HG03066 (cell line): ENCODE measurements at regions not wholly inside any gene's neighbourhood (a gene's known extent, or its start where the extent isn't known, plus 50 kb on each side); places are given as distances from the start of the nearest gene placed in this dataset.
A peak's percentile ranks its signal among the peaks of the same experiment; 100 is the strongest.

Source experiments
- ATAC-seq: cut with Tn5 transposase; IDR thresholded peaks from one replicate; pipeline ENCODE4 v1.9.1; 2021; ENCODE audit warnings: low read depth; ENCODE audit not compliant: unreplicated experiment

DNA sequence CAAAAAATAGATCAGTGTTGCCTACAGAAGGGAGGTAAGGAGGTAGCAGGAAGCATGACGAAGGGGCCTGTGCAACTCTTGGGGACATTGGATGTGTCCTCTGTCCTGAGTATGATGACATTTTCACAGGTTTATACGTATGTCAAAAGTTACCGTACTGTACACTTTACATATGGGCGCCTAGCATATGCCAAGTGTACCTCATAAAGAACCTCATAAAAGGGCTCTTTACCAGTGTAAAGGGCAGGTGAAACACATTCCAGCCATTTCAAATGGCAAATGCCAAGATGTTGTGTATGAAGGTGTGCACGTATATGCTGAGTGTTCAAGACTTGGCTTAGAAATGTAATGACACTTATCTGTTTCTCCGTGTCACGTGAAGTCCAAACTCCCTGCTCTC lies 573.4 kb downstream of the EFNB2 start:
- no peak for ATAC-seq

DNA sequence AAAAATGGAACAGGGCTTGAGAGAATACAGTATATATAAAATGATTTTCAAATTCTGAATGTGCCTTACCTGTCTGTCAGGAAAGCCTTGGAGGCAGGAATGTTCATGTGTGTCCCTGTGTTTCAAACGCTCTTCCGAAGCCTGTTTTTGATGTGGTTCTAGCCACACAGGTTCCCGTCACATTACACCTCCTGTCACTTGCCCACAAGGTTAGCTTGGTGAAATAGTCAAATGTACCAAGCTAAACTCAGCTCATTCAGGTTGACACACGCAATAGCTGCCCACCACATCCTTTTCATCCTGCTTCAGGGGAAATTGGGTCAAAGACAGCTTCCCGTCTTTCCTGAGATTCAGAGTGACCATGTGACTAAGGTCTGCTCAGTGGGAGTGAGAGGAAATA lies 574.0 kb downstream of the EFNB2 start:
- no peak for ATAC-seq

DNA sequence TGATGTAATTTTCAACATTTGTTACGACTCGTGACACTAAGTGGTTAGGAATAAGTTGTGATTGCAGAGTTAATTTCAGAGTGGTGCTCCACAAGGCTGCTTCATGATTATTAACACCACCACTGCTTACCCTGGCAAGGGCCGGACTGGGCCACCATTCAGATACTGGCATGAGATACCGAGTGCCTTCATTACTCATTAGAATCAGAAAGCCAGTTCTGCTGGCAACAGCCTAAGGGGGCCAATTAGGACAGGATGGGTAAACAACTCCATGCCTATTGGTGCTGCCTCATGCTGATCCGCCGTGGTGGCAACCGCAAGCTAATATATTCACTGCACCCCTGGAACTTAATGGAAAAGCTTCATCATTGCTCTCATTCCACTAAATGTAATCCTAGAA lies 575.1 kb downstream of the EFNB2 start:
- no peak for ATAC-seq

DNA sequence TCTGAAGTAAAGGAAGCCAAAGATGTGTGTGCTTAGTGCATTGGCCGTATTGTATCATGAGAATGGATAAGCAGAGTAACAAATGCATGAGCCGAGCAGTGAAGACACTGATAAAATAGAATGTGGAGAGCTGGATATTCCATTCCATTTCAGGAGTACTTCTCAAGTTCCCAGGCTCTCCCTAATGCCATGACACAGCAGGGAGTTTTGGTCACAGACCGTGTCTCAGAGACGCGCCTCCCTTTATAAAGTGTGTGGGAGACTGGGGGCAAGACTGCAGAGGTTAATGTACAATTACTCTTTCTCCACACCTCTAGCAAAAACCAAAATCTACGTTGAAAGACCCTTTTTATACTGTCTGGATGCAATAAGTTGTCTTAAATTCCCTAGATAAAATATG lies 575.6 kb downstream of the EFNB2 start:
- no peak for ATAC-seq

DNA sequence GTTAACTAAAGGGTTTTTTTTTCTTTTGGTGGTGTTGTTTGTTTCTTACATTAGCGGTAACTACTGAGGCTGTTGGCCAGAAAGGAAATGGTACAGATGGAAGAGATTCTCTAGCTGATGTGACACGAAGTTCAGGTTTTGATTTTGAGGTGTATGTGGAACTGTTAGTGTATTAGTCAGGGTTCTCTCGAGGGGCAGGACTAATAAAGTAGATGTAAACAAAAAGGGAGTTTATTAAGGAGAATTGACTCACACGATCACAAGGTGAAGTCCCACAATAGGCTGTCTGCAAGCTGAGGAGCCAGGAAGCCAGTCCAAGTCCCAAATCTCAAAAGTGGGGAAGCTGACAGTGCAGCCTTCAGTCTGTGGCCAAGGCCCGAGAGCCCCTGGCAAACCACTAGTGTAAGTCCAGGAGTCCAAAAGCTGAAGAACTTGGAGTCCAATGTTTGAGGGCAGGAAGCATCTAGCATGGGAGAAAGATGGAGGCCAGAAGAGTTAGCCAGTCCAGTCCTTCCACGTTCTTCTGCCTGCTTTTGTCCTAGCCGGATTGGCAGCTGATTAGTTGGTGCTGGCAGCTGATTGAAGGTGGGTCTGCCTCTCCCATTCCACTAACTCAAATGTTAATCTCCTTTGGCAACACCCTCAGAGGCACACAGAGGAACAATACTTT lies 577.6 kb downstream of the EFNB2 start:
- no peak for ATAC-seq

DNA sequence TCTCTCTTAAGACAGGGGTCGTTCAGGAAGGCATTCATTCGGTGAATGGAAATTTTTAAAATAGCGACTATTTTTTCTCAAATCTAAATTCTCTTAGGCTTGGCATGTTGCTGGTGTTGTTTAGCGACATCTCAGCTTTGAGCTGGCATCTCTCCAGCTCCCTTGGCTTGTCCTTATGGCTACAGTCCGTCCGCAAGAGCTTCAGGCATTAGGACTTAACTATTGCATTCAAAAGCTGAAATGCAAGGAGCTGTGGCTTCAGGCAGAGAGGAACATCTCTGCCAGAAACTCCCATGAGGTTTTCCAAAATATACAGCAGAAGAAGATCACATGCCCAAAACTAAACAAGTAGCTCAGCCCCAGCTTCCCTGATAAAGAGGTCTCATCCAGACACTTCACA lies 578.5 kb downstream of the EFNB2 start:
- no peak for ATAC-seq

DNA sequence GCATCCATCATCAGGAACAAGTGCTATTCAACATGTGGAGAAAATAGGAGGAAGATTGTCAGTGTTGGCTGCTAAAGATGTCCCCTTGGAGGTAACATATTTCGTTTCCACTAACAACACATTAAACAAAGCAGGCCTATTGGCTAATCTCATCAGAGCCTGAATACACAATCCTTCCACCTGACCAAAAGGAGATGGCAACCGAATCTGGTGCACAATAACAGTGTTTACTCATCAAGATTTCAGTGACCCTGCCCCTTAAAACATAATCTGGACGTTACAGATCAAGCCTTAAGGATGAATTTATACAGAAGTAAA lies 582.5 kb downstream of the EFNB2 start:
- no peak for ATAC-seq

DNA sequence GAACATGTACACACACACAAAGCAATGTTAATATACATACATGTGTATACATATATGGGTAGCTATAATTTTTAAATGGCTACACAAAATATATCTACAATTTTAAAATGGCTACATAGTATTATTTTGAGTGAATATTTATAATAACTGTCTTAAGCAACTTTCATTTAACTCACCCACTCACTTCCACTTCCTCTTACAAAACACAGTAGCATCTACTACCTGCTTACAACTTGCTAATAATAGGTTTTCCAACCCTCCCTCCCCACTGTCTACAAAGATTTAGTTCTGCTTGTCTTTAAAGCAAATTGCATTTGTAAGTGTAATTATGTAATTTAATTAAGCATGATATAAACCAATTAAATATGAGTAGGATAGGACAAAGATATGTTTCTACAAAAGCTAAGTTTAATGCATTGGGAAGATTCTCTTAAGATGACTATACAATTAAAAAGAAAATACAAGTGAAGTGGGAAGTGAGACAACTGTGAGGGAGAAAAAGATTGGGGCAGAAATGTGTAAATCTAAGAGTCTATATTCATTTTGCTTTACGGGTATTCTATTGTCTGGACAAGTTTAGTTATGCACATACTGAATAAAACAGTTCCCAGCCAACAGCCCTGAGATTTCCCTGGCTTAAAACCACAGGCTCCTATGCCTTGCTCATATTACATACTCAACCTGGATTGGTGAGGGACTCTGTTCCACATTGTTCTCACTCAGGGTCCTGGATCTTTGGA lies 583.1 kb downstream of the EFNB2 start:
- peak; percentile 58 for ATAC-seq

DNA sequence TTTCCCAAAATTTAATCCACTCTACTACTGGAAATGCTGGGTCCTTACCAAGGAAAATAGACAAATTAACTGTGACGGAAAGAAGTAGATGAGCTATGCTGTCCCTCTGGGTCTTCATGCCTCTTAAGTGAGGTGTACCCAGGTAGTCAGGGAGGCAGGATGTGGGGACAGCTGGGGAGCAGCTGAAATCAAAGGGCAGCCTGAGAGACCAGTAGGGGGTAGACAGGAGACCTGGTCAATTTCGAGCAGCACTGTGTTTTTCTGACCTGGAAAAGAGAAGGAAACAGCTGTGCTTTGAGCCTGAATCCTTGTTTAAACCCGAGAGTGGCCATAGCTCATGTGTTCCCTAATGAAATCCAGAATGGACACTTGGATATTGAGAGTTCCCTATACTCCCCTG lies 587.3 kb downstream of the EFNB2 start:
- ATAC-seq: no peak

DNA sequence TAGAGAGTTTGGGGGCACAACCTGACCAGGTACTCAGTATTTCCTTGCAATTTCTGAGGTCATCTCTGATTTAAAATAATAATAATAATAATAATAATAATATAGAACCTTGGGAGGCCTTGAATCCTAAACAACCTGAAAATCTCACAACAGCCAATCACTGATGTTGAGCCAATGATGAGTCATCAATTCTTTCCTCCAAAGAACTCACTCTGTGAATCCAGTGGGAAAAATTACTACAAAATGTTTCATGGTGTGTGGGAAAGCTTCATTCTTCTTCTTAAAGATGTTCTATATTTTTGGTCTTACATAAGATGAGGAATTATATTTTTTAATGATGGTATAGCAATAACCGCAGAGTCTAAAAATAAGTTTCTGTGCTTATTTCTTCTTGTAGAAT lies 594.6 kb downstream of the EFNB2 start:
- no peak for ATAC-seq

DNA sequence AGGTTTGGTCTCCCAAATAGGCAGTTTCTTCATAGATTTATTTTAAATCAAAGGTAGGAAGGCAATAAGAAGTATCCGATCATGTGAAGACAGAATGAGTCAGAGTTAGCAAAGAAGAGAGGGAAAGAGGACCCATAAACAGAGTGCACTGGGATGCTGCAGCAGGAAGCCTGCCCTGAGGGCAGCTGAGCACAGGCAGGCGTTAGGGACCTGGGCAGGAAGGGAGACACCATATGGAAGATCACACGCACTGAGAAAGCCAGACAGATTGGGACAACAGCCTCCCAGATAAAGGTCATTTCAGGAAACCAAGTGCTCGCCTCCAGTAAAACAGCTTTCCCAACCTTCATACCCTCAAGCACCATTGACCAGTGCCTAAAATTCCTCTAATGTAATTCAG lies 598.0 kb downstream of the EFNB2 start:
- ATAC-seq: no peak

DNA sequence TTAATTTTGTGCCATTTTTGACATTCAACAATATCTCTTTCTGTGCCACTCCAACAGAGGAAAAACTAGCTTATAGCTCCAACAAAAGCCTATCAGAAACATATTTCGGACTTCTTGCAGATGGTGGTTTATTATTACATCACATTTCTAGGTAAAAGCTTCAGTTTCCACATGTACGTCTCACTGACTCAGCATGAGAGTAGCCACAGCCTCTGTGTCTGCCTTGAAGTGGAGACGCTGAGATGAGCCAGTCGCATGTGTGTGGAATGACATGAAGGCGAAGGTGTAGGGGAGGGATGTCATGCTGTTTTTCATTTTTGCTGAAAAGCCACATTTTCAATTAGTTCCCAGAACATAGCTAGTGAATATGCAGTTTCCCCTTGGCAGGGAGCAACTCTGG lies 598.6 kb downstream of the EFNB2 start:
- no peak for ATAC-seq

DNA sequence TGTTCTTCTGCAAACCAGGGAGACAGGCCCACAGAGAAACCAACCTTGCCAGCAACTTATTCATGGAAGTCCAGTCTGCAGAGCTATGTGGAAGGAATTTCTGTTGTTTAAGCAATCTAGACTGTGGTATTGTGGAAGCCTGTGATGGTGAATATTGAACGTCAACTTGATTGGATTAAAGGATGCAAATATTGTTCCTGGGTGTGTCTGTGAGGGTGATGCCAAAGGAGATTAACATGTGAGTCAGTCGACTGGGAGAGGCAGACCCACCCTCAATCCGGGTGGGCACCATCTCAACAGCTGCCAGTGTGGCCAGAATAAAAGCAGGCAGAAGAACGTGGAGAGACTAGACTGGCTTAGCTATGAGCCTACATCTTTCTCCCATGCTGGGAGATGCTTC lies 606.0 kb downstream of the EFNB2 start:
- ATAC-seq: no peak

DNA sequence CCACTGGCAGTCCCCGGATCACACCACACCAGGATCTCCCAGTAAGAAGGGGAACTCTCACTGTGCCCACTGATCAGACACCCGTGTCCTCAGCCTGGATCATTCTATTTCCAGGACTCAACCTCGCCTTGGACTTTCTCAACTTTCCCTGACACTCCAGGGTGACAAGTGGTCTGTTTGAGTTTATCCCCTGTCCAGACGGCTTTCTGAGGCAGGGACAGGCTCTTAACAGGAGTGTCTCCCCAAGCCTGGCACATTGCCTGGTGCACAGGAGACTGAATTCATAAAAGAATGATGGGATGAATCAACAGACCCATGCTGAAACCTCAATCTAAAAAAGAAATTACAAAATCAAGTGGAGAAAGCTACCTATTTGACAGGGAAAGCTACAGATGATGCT lies 606.6 kb downstream of the EFNB2 start:
- ATAC-seq: no peak

DNA sequence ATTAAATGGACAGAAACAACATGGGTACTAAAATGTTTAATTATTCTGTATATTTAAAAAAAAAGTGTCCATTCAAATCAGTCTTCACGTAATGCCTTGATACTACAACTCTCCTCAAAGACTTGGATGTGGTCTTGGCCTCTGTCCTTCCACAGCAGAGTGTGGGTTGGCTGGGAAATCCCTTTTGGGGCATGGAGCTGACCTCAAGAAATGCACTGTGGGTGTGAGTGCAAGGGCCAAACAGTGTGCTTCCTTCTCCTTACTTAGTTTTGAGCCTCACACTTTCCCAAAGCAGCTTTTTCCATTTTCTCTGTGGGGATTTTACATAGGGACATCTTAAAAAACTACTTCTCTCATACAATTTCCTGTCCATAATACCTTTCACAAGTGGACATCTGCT lies 607.4 kb downstream of the EFNB2 start:
- no peak for ATAC-seq

DNA sequence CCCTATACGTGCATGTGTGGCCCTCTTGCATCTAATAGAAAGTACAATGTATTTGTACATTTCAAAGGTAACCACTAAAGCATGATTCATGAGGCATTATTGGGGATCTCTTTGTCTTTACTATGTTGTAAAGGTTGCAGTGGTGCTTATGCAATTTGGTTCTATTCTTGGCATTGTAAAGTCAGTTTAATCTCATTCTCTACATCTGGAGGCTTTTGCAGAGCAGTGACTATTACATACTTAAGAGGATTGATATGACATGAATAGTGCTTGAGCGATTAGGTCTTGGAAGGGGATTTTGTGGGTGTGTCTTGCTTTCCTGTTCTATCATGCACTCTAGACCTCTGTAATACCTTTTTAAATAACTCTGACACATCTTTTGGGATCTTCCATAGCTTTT lies 610.0 kb downstream of the EFNB2 start:
- no peak for ATAC-seq

DNA sequence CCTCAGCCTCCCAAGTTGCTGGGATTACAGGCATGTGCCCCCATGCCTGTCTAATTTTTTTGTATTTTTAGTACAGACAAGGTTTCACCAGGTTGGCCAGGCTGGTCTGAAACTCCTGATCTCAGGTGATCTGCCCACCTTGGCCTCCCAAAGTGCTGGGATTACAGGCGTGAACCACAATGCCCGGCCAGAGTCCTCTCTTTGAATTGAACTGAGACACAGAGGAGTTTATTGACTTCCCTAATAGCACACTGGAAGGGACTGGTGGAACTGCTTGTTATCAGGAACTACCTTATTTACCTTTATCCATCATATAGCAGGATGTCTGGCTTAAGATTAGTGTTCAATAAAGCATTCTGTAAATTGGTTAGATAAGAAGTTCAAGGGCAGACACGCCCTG lies 613.8 kb downstream of the EFNB2 start:
- no peak for ATAC-seq

DNA sequence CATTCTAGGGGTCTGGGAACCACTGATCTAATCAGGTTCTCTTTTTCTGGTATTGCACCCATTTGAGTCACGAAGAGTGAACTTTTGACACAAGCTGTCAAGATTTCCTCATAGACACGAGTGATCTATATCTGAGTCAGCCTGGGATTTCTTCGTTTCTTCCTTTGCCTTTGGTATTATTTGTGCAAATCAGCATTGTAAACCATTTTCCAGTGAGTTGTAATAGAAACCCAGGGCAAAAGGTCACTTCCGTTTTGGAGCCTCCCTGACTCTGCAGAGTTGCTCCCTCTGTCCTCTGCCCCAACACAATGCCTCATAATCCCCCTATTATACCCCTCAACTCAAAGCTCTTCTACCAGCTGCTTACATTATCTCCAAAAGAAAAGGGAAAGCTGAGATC lies 615.1 kb downstream of the EFNB2 start:
- no peak for ATAC-seq

DNA sequence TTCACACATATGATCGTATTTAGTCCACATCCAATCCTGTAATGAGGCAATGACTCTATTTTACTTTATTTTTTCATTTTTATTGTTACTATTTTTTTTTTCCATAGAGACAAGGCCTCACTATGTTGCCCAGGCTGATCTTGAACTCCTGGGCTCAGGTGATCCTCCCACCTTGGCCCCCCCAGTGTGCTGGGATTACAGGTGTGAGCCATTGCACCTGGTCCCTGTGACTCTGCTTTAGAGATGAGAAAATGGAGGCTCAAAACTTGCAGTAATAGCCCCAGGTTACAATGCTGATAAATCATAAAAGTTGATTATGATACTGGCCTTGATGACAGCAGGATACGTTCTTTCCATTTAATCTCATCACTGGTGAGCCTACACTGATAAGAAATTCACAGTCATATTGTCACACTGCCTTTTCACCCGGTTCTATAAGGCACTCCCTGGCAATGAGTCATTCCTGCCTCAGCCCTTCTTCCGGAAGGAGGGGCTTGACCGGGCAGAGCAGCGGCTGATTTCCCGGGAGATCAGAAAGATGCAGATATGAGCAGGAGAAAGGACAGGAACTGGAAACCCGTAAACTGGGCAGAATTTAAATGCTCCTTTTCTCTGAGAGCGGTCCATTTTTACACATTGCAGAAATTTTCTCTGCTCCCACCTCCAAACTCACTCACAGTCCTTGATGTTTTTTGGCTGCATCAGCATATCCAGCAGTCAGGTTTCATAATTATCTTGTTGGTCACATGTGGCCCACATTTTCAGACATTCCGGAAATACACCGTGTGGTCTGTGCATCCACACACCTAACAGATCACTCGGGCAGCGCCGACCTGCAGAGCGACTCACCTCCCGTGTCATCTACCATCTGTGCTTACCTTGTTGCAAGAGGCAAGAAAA lies 616.4 kb downstream of the EFNB2 start:
- no peak for ATAC-seq

DNA sequence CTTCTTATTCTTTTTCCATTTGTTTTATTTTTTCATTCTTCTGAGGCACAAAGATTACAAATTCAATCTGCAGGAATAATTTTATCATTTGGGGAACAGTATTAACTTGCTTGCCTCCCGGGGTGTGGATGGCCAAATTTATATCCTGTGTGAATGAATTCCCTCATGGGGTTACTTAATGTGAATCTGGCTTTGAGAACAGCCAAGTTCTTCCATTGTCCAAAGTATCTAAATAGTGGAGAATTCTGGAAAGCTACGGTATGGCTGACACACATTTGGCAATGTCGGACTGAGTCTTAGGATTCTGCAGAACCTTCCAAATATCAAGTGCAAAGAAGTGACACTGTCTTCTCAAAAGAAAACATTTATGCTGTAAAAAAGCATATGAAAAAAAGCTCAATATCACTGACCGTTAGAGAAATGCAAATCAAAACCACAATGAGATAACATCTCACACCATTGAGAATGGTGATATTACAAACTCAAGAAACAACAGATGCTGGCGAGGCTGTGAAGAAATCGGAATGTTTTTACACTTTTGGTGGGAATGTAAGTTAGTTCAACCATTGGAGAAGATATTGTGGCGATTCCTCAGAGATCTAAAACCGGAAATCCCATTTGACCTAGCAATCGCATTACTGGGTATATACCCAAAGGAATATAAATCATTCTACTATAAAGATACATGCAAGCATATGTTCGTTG lies 620.2 kb downstream of the EFNB2 start:
- no peak for ATAC-seq
